Upper lobe of left lung (tissue), 4 donors: ENCODE measurements at regions not wholly inside any gene's neighbourhood (a gene's known extent, or its start where the extent isn't known, plus 50 kb on each side); places are given as distances from the start of the nearest gene placed in this dataset.

Experiments
- CTCF ChIP-seq, 6 experiments: fragments of 450-650 bp in 4 of 6; fragments of 200-600 bp in 2 of 6; sonication (generic) in 2 of 6; IDR thresholded peaks; one replicate each; pipeline ENCODE4 v1.5.1; 2016 to 2019; ENCODE audit warnings: antibody characterized with exemption in 6 of 6
- POLR2A ChIP-seq, 4 donors: fragments of 450-650 bp; IDR thresholded peaks; one replicate each; pipeline ENCODE4 v1.5.1; 2016 to 2017; ENCODE audit warnings: antibody characterized with exemption in 4 of 4, mild to moderate bottlenecking in 2 of 4
- POLR2AphosphoS5 ChIP-seq, 2 donors: sonication (generic); formaldehyde crosslinking; IDR thresholded peaks; one replicate each; pipeline ENCODE4 v1.5.1; 2017; ENCODE audit warnings: antibody characterized with exemption in 2 of 2

GRCh38 chr9:106322706-106323245, 540.2 kb upstream of the ZNF462 start:
- TF ChIP-seq POLR2AphosphoS5 (IDR thresholded peaks at IDR 0.05) (no peak), CTCF (IDR thresholded peaks at IDR 0.05) (no peak), POLR2A (IDR thresholded peaks at IDR 0.05) (no peak)
